Brain pericyte (primary cell): ENCODE measurements at regions not wholly inside any gene's neighbourhood (a gene's known extent, or its start where the extent isn't known, plus 50 kb on each side); places are given as distances from the start of the nearest gene placed in this dataset.

Experiments used
- DNase-seq: peaks from one replicate; pipeline ENCODE4 v3.0.0-alpha.2; 2012; ENCODE audit warnings: low read depth, low spot score

GRCh38 chr18:39835303-39836030, 2119.6 kb upstream of the PIK3C3 start:
- DNase-seq: no peak

- no peak for DNase-seq
Measured at GRCh38 chr18:39834636-39835035, 2120.4 kb upstream of the PIK3C3 start.

- DNase-seq: no peak
Measured at GRCh38 chr18:39825485-39826150, 2129.4 kb upstream of the PIK3C3 start.

- no peak for DNase-seq
Measured at GRCh38 chr18:39806525-39806924, 2148.5 kb upstream of the PIK3C3 start.

GRCh38 chr18:39805218-39805617, 2149.8 kb upstream of the PIK3C3 start:
- no peak for DNase-seq

- no peak for DNase-seq
Measured at GRCh38 chr18:39802648-39803229, 2152.3 kb upstream of the PIK3C3 start.

GRCh38 chr18:39801848-39802247, 2153.2 kb upstream of the PIK3C3 start:
- DNase-seq: no peak

- DNase-seq: no peak
Measured at GRCh38 chr18:39801010-39801409, 2154.0 kb upstream of the PIK3C3 start.

- no peak for DNase-seq
Measured at GRCh38 chr18:39799006-39799405, 2156.0 kb upstream of the PIK3C3 start.

GRCh38 chr18:39796393-39796792, 2158.6 kb upstream of the PIK3C3 start:
- DNase-seq: no peak

- DNase-seq: no peak
Measured at GRCh38 chr18:39795350-39795749, 2159.7 kb upstream of the PIK3C3 start.

- no peak for DNase-seq
Measured at GRCh38 chr18:39793609-39794008, 2161.4 kb upstream of the PIK3C3 start.

- DNase-seq: no peak
Measured at GRCh38 chr18:39788383-39788782, 2166.7 kb upstream of the PIK3C3 start.

- DNase-seq: no peak
Measured at GRCh38 chr18:39786477-39786876, 2168.6 kb upstream of the PIK3C3 start.

GRCh38 chr18:39784541-39784940, 2170.5 kb upstream of the PIK3C3 start:
- no peak for DNase-seq

GRCh38 chr18:39781565-39781964, 2173.5 kb upstream of the PIK3C3 start:
- DNase-seq: no peak

GRCh38 chr18:39780774-39781173, 2174.3 kb upstream of the PIK3C3 start:
- DNase-seq: no peak

- DNase-seq: no peak
Measured at GRCh38 chr18:39779926-39780325, 2175.1 kb upstream of the PIK3C3 start.

- DNase-seq: no peak
Measured at GRCh38 chr18:39776766-39777165, 2178.3 kb upstream of the PIK3C3 start.

- DNase-seq: no peak
Measured at GRCh38 chr18:39774957-39775598, 2180.0 kb upstream of the PIK3C3 start.

- no peak for DNase-seq
Measured at GRCh38 chr18:39773646-39774045, 2181.4 kb upstream of the PIK3C3 start.

GRCh38 chr18:39772155-39772919, 2182.7 kb upstream of the PIK3C3 start:
- DNase-seq: no peak
